ENCODE measurements at regions not wholly inside any gene's neighbourhood (a gene's known extent, or its start where the extent isn't known, plus 50 kb on each side); places are given as distances from the start of the nearest gene placed in this dataset.

GRCh38 chr18:64992654-64993053, 758.2 kb upstream of the CDH7 start:
- H3K79me2 ChIP-seq (ENCODE audit: insufficient read depth, low read length): no peaks in the 10 kb centered on the region
- H3K27me3 ChIP-seq (ENCODE audit: insufficient read depth, low read length, poor library complexity): no peaks in the 10 kb centered on the region
- no peak overlapping the region for H3K27ac ChIP-seq (ENCODE audit: low read length)
- H3K4me2 ChIP-seq (ENCODE audit: insufficient read depth, low read length): no peak overlapping the region
- H3K9ac ChIP-seq (ENCODE audit: low read depth, low read length): no peak overlapping the region
- H4K20me1 ChIP-seq (ENCODE audit: insufficient read depth, low read length): no peaks in the 10 kb centered on the region
- H2AFZ ChIP-seq (ENCODE audit: low read depth, low read length): no peak overlapping the region
- H3K4me3 ChIP-seq (ENCODE audit: low read depth in 1 of 2, low read length in 2 of 2): no peak overlapping the region
- no peak for TF ChIP-seq EZH2 (IDR thresholded peaks at IDR 0.05; ENCODE audit: borderline replicate concordance, low read depth, low read length, severe bottlenecking)
- no peak for TF ChIP-seq CTCF (IDR thresholded peaks at IDR 0.05; ENCODE audit: borderline replicate concordance, extremely low read depth, low read length, poor library complexity, severe bottlenecking)
- H3K9me3 ChIP-seq (ENCODE audit: insufficient read depth, low read length, severe bottlenecking): no peaks in the 10 kb centered on the region
- DNase-seq (no peak), ATAC-seq (ENCODE audit: insufficient read depth, low read depth) (no peak)
- H3K4me1 ChIP-seq (ENCODE audit: insufficient read depth, low read length): no peaks in the 10 kb centered on the region
- no peaks in the 10 kb centered on the region for H3K36me3 ChIP-seq (ENCODE audit: insufficient read depth, low read length)

DNA sequence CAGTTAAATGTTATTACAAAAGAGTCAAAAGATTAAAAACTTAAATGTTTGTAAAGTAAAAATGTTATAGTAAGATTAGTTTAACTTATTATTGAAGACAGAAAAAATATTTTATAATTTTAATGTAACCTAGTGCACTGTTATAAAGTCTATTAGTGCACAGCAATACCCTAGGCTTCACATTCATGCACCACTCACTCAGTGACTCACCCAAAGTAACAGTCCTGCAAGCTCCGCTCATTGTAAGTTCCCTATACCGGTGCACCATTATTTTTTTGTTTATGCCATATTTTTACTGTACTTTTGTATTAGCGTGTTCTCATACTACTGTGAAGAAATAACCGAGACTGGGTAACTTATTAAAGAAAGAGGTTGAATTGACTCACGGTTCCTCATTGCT, 759.7 kb upstream of the CDH7 start:
- Histone ChIP-seq H3K9ac (ENCODE audit: low read depth, low read length) (no peak overlapping the region), H4K20me1 (ENCODE audit: insufficient read depth, low read length) (no peaks in the 10 kb centered on the region), H3K27me3 (ENCODE audit: insufficient read depth, low read length, poor library complexity) (no peaks in the 10 kb centered on the region), H3K36me3 (ENCODE audit: insufficient read depth, low read length) (no peaks in the 10 kb centered on the region), H3K4me1 (ENCODE audit: insufficient read depth, low read length) (no peaks in the 10 kb centered on the region), H3K4me3 (ENCODE audit: low read depth in 1 of 2, low read length in 2 of 2) (no peak overlapping the region), H3K4me2 (ENCODE audit: insufficient read depth, low read length) (no peak overlapping the region), H3K79me2 (ENCODE audit: insufficient read depth, low read length) (no peaks in the 10 kb centered on the region), H2AFZ (ENCODE audit: low read depth, low read length) (no peak overlapping the region), H3K9me3 (ENCODE audit: insufficient read depth, low read length, severe bottlenecking) (no peaks in the 10 kb centered on the region), H3K27ac (ENCODE audit: low read length) (no peak overlapping the region)
- DNase-seq (no peak), ATAC-seq (ENCODE audit: insufficient read depth, low read depth) (no peak)
- TF ChIP-seq EZH2 (IDR thresholded peaks at IDR 0.05; ENCODE audit: borderline replicate concordance, low read depth, low read length, severe bottlenecking): no peak
- TF ChIP-seq CTCF (IDR thresholded peaks at IDR 0.05; ENCODE audit: borderline replicate concordance, extremely low read depth, low read length, poor library complexity, severe bottlenecking): no peak

DNA sequence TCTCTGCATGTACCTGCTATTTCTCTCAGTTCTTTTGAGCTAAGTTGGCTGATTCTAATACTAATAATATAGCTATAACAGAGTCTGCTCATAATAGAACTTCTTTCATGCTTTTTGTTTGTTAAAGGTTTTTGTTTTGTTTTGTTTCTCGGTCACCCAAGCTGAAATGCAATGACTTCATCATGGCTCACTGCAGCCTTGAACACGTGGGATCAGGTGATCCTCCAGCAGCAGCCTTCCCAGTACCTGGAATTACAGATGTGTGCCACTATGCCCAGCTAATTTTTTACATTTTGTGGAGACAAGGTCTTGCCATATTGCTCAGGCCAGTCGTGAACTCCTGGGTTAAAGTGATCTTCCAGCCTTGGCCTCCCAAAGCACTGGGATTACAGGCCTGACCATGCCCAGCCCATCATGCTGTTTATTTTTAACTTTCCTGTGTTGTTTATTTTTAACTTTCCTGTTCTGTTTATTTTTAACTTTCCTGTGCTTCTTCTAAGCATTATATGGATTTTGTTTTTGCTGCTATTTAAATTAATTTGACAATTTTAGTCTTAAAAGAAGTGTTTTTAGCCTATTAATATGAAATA, 763.8 kb upstream of the CDH7 start:
- no peak overlapping the region for H2AFZ ChIP-seq (ENCODE audit: low read depth, low read length)
- H3K9ac ChIP-seq (ENCODE audit: low read depth, low read length): no peak overlapping the region
- H3K36me3 ChIP-seq (ENCODE audit: insufficient read depth, low read length): no peaks in the 10 kb centered on the region
- H4K20me1 ChIP-seq (ENCODE audit: insufficient read depth, low read length): no peaks in the 10 kb centered on the region
- no peak overlapping the region for H3K4me3 ChIP-seq (ENCODE audit: low read depth in 1 of 2, low read length in 2 of 2)
- H3K79me2 ChIP-seq (ENCODE audit: insufficient read depth, low read length): no peaks in the 10 kb centered on the region
- DNase-seq: no peak
- H3K4me1 ChIP-seq (ENCODE audit: insufficient read depth, low read length): no peaks in the 10 kb centered on the region
- no peak for ATAC-seq (ENCODE audit: insufficient read depth, low read depth)
- H3K27me3 ChIP-seq (ENCODE audit: insufficient read depth, low read length, poor library complexity): no peaks in the 10 kb centered on the region
- H3K9me3 ChIP-seq (ENCODE audit: insufficient read depth, low read length, severe bottlenecking): no peaks in the 10 kb centered on the region
- TF ChIP-seq EZH2 (IDR thresholded peaks at IDR 0.05; ENCODE audit: borderline replicate concordance, low read depth, low read length, severe bottlenecking) (no peak), CTCF (IDR thresholded peaks at IDR 0.05; ENCODE audit: borderline replicate concordance, extremely low read depth, low read length, poor library complexity, severe bottlenecking) (no peak)
- H3K4me2 ChIP-seq (ENCODE audit: insufficient read depth, low read length): no peak overlapping the region
- no peak overlapping the region for H3K27ac ChIP-seq (ENCODE audit: low read length)

Measured in DND-41 (cell line).